ENCODE measurements at regions not wholly inside any gene's neighbourhood (a gene's known extent, or its start where the extent isn't known, plus 50 kb on each side); places are given as distances from the start of the nearest gene placed in this dataset.

DNA sequence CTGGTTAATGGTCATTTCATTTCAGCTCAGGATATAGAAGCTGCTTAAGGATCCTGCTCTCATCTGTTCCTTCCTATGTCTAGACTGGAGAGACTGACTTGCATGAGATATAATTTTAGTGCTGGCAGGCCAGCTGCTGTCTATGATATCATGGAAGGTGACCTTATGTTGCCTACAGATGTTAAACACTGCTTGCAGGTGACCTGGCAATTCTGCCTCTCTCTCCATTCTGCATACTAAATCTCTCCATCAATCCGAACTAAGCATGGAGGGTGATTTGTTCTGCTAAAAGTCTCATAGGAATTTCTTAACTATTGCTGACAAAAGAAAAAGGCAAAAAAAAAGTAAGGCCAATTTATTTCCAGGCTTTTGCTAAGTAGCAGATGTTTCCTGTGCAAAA lies 81.0 kb downstream of the CCNA1 start:
- 64% methylated on average over 1 of the region's 1 CpG for WGBS (ENCODE audit: low lambda C conversion rate, missing lambda C conversion rate)
- Histone ChIP-seq H2AFZ (no peak overlapping the region), H3K27me3 (no peaks in the 10 kb centered on the region), H4K20me1 (ENCODE audit: insufficient read depth, poor library complexity, severe bottlenecking) (no peaks in the 10 kb centered on the region), H3K4me3 (no peak overlapping the region), H3K79me2 (no peaks in the 10 kb centered on the region), H3K9me3 (ENCODE audit: low read depth) (no peaks in the 10 kb centered on the region), H3K4me1 (ENCODE audit: insufficient read depth) (no peaks in the 10 kb centered on the region), H3K9me2 (replicated peaks; ENCODE audit: insufficient read depth) (no peaks in the 10 kb centered on the region), H3K27ac (no peak overlapping the region), H3K4me2 (no peak overlapping the region), H3K36me3 (replicated peaks; ENCODE audit: insufficient read depth, low read depth) (no peaks in the 10 kb centered on the region)
- DNase-seq (ENCODE audit: low spot score) = no peak
- TF ChIP-seq EZH2phosphoT487 (IDR thresholded peaks at IDR 0.05; ENCODE audit: low read depth, severe bottlenecking, unreplicated experiment) = no peak
- TF ChIP-seq, protein P1, sequence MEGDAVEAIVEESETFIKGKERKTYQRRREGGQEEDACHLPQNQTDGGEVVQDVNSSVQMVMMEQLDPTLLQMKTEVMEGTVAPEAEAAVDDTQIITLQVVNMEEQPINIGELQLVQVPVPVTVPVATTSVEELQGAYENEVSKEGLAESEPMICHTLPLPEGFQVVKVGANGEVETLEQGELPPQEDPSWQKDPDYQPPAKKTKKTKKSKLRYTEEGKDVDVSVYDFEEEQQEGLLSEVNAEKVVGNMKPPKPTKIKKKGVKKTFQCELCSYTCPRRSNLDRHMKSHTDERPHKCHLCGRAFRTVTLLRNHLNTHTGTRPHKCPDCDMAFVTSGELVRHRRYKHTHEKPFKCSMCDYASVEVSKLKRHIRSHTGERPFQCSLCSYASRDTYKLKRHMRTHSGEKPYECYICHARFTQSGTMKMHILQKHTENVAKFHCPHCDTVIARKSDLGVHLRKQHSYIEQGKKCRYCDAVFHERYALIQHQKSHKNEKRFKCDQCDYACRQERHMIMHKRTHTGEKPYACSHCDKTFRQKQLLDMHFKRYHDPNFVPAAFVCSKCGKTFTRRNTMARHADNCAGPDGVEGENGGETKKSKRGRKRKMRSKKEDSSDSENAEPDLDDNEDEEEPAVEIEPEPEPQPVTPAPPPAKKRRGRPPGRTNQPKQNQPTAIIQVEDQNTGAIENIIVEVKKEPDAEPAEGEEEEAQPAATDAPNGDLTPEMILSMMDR (IDR thresholded peaks at IDR 0.05; ENCODE audit: poor library complexity) = no peak
- TF ChIP-seq EZH2 (IDR thresholded peaks at IDR 0.05; ENCODE audit: borderline replicate concordance) = no peak

DNA sequence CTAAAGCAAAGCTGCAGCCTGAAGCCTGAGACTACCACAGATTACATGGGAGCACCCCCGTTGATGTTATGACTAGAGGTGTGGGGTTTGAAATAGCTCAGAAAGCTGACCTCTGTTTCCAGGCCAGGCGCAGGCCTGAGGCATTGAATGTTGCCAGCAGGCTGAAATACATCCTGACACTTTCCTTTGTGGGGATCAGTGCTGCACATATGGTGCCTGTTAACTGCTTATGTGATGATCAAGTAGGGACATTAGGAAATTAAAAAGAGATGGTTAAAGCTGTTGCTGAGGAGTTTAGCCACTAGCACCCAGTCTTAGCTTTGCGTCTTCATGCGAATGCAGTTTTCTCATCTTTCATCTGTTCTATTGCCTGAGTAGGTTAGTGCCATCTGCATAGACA lies 83.2 kb downstream of the CCNA1 start:
- no peak overlapping the region for H3K4me3 ChIP-seq
- no peak for TF ChIP-seq EZH2 (IDR thresholded peaks at IDR 0.05; ENCODE audit: borderline replicate concordance)
- no peak for TF ChIP-seq EZH2phosphoT487 (IDR thresholded peaks at IDR 0.05; ENCODE audit: low read depth, severe bottlenecking, unreplicated experiment)
- TF ChIP-seq, protein P1 (IDR thresholded peaks at IDR 0.05; ENCODE audit: poor library complexity) = no peak
- no peak overlapping the region for H2AFZ ChIP-seq
- no peaks in the 10 kb centered on the region for H3K79me2 ChIP-seq
- H3K27ac ChIP-seq = no peak overlapping the region
- no peaks in the 10 kb centered on the region for H3K36me3 ChIP-seq (replicated peaks; ENCODE audit: insufficient read depth, low read depth)
- H3K27me3 ChIP-seq = no peaks in the 10 kb centered on the region
- 67% methylated on average over 4 of the region's 4 CpGs for WGBS (ENCODE audit: low lambda C conversion rate, missing lambda C conversion rate)
- H3K9me2 ChIP-seq (replicated peaks; ENCODE audit: insufficient read depth) = no peaks in the 10 kb centered on the region
- no peak overlapping the region for H3K4me2 ChIP-seq
- H4K20me1 ChIP-seq (ENCODE audit: insufficient read depth, poor library complexity, severe bottlenecking) = no peaks in the 10 kb centered on the region
- no peak for DNase-seq (ENCODE audit: low spot score)
- no peaks in the 10 kb centered on the region for H3K9me3 ChIP-seq (ENCODE audit: low read depth)
- no peaks in the 10 kb centered on the region for H3K4me1 ChIP-seq (ENCODE audit: insufficient read depth)

DNA sequence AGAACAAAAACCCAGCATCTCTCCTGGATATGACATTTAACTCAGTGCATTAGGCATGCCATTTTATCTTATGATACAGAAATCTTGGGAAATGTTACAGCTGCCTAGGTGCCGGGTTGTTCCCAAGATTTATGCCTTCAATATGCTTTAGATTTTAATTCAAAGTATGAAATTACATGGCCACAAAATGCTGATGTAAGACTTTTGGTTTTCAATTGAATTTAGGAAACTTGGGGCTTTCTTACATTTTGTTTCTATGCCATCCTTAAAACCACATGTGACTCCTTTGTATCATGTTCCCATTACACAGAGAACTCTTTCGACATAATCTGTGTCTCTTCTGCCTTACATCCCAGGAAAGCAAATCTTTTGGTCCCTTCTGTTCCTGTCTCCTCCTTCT lies 83.9 kb downstream of the CCNA1 start:
- Histone ChIP-seq H3K79me2 (no peaks in the 10 kb centered on the region), H3K4me3 (no peak overlapping the region), H3K4me2 (no peak overlapping the region), H2AFZ (no peak overlapping the region), H3K27ac (no peak overlapping the region), H3K9me2 (replicated peaks; ENCODE audit: insufficient read depth) (no peaks in the 10 kb centered on the region), H4K20me1 (ENCODE audit: insufficient read depth, poor library complexity, severe bottlenecking) (no peaks in the 10 kb centered on the region), H3K27me3 (no peaks in the 10 kb centered on the region), H3K9me3 (ENCODE audit: low read depth) (no peaks in the 10 kb centered on the region), H3K36me3 (replicated peaks; ENCODE audit: insufficient read depth, low read depth) (no peaks in the 10 kb centered on the region), H3K4me1 (ENCODE audit: insufficient read depth) (no peaks in the 10 kb centered on the region)
- DNase-seq (ENCODE audit: low spot score) = no peak
- 84% methylated on average over 2 of the region's 2 CpGs for WGBS (ENCODE audit: low lambda C conversion rate, missing lambda C conversion rate)
- TF ChIP-seq EZH2phosphoT487 (IDR thresholded peaks at IDR 0.05; ENCODE audit: low read depth, severe bottlenecking, unreplicated experiment) = no peak
- TF ChIP-seq, protein P1 (IDR thresholded peaks at IDR 0.05; ENCODE audit: poor library complexity) = no peak
- no peak for TF ChIP-seq EZH2 (IDR thresholded peaks at IDR 0.05; ENCODE audit: borderline replicate concordance)

- H3K4me1 ChIP-seq (ENCODE audit: insufficient read depth) = no peaks in the 10 kb centered on the region
- H3K9me2 ChIP-seq (replicated peaks; ENCODE audit: insufficient read depth) = no peaks in the 10 kb centered on the region
- no peak overlapping the region for H3K27ac ChIP-seq
- H3K9me3 ChIP-seq (ENCODE audit: low read depth) = no peaks in the 10 kb centered on the region
- H3K79me2 ChIP-seq = no peaks in the 10 kb centered on the region
- H4K20me1 ChIP-seq (ENCODE audit: insufficient read depth, poor library complexity, severe bottlenecking) = no peaks in the 10 kb centered on the region
- no peak overlapping the region for H2AFZ ChIP-seq
- no peak overlapping the region for H3K4me2 ChIP-seq
- no peaks in the 10 kb centered on the region for H3K36me3 ChIP-seq (replicated peaks; ENCODE audit: insufficient read depth, low read depth)
- no peak overlapping the region for H3K4me3 ChIP-seq
- whole genome bisulfite sequencing (ENCODE audit: low lambda C conversion rate, missing lambda C conversion rate) = 75% methylated on average over 2 of the region's 2 CpGs
- TF ChIP-seq EZH2phosphoT487 (IDR thresholded peaks at IDR 0.05; ENCODE audit: low read depth, severe bottlenecking, unreplicated experiment) (no peak), EZH2 (IDR thresholded peaks at IDR 0.05; ENCODE audit: borderline replicate concordance) (no peak)
- TF ChIP-seq, protein P1 (IDR thresholded peaks at IDR 0.05; ENCODE audit: poor library complexity) = no peak
- no peak for DNase-seq (ENCODE audit: low spot score)
- H3K27me3 ChIP-seq = no peaks in the 10 kb centered on the region
Measured at GRCh38 chr13:36518707-36519106, 86.4 kb downstream of the CCNA1 start.
